HG02884 (cell line): ENCODE measurements at regions not wholly inside any gene's neighbourhood (a gene's known extent, or its start where the extent isn't known, plus 50 kb on each side); places are given as distances from the start of the nearest gene placed in this dataset.

Experiments used
- ATAC-seq: cut with Tn5 transposase; IDR thresholded peaks from one replicate; pipeline ENCODE4 v1.9.1; 2021; ENCODE audit warnings: mild to moderate bottlenecking, moderate library complexity; ENCODE audit not compliant: unreplicated experiment

DNA sequence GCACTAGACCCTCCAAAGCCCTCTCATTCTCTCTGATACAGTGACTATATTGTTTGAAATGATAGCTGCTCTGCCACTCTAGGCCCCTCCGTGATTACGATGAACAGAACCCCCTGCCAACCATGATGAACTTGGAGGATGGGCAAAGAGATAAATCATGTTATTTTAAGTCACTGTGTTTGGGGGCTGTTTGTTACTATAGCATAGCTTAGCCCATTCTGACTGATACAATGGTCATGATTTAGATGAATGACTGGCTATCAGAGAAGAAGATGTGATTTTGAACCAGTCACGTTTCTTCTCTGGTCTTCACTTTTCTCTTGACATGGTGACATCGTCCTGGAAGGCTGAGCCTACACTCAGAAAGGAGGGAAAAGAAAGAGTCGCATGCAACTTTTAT is 95.4 kb upstream of the HABP2 start:
- no peak for ATAC-seq

DNA sequence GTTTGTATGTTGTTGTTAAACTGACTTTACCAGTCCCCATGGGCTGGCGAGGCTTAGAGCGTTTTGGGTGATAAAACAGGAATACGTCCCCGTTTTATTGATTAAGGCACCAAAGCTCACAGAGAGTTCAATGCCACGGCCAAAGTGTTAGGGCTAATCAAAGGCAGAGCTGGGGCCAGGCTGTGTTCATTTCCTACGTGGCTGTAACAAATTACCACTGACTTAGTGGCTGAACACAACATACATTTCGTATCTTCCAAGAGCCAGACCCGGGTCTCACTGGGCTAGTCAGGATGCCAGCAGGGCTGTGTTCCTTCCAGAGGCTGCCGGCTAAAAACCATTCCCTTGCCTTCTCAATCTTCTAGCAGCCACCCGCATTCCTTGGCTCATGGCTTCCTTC is 94.4 kb upstream of the HABP2 start:
- ATAC-seq, result no peak

GRCh38 chr10:113458944-113459343 is 93.9 kb upstream of the HABP2 start:
- no peak for ATAC-seq

DNA sequence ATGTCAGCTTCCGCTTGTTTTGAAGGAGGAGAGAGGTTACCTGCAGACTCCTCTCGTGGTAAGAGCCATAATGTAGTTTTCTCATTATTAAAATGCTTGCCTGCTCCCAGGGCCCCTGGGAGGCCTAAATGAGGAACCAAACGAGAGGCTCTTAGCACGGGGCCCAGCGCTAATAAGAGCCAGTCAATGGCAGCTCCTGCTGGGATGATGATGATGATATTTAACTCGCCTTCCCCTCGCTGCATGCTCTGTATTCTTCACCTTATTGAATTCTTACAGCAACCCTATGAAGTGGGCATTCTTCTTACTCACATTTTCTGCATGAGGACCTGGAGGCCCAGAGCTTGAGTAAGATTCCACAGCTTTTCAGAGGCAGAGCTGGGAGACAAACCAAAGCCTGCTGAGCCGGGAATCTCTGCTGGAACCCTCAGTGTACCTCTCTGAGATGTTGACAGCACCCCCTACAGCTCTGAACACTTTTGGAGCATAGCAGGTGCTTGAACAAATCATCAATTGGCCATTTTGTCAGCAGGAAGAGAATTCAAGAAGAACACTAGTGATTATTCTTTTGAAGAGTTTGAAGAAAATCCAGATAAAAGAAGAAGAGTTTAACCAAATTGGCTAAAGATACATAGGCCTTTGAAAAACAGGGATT is 93.1 kb upstream of the HABP2 start:
- no peak for ATAC-seq

- no peak for ATAC-seq
Measured at GRCh38 chr10:113463083-113463482, 89.8 kb upstream of the HABP2 start.

- no peak for ATAC-seq
Measured at GRCh38 chr10:113463777-113464176, 89.1 kb upstream of the HABP2 start.

DNA sequence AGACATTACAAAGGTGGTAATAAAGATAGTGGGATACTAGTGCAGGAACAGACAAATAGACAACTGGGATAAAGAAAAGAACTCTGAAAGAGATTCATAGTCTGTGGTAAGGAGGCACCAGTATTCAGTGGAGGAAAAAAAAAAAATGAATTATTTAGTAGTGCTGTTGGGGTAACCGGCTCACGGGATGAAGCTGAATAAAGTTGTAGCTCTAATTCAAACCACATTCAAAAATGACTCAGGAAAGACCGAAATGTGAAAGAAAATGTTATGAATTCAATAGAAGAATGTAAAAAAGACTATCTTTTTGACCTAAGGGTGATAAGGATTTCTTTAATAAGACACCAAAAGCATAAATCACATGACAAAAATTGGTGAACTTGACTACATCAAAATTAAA is 83.1 kb upstream of the HABP2 start:
- no peak for ATAC-seq

DNA sequence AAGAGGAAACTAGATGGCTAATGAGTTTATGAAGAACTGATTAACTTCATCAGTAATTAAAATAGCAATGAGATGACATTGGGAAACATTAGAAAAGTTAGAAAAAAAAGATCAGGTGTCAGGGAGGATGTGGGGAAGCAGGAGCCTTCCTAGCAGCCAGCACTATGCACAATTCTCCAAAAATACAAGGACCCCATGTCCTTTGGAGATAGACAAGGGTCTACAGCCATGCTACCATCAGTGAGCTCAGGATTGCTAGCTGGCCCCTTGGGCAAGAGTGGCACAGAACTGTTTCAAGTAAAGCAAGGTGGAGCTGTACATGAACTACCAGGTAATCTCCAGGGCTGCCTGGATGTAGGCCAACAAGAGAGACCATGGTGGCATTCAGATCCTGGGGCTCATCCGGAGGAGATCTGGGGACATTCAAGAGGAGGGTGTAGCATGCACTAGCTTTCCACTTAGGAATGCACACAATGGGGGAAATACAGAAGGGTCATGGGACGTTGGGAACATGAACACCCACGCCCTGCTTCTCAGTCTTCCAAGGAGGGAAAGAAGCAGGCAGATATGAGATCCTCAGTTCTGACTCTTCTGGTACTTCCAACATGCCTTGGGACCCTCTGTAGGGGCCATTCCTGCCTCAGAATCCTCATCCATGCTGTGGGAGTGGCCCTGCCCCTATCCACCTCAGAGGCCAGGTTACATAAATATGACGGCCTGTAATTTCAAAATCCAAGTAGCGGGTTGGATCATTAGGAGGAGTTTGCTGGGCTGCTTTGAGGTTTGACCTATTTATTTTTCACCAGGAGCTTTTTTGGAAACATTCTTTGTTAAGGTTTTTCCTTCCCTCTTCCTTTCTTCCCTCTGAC is 82.2 kb upstream of the HABP2 start:
- ATAC-seq, result no peak

GRCh38 chr10:113471241-113471996 is 81.4 kb upstream of the HABP2 start:
- ATAC-seq, result no peak

GRCh38 chr10:113473011-113473410 is 79.8 kb upstream of the HABP2 start:
- no peak for ATAC-seq

- no peak for ATAC-seq
Measured at GRCh38 chr10:113473851-113474250, 79.0 kb upstream of the HABP2 start.

DNA sequence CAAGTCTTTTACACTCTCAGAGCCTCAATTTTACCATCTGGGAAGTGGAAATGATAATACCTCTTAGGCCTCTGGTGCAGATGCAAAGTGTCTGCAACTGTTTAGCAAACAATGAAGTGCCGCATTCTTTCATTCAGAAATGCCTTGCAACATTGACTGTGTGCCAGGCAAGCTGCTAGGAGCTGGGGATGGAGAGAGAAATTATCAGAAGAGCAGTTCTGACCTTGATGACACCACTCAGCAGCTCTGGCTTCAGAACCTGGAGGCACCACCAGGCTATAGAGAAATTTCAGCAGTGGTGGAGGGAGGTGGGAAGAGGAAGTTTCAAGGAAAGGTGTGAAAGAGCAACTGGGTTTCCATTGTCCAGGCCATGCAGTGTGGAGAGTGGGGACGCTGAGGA is 78.1 kb upstream of the HABP2 start:
- ATAC-seq, result no peak

DNA sequence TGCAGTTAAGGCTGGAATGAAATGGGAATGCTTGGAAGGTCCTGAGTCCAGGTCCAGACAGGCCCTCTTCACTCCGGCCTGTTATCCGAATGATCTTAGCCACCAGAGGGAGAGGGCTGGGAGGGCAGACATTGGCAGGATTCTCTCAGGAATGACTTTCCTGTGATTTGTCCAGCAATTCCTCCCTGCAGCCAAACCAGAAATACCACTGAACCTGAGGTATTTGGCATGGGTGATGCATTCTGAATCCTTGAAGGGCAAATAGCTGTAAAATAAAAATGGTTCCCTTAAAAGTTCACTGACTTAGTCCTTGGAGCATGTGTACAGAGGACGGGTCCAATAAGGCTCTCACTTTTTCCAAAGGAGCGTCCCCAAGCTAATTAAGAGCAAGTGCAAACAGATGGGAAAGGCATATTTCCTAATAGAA is 77.5 kb upstream of the HABP2 start:
- ATAC-seq, result no peak

DNA sequence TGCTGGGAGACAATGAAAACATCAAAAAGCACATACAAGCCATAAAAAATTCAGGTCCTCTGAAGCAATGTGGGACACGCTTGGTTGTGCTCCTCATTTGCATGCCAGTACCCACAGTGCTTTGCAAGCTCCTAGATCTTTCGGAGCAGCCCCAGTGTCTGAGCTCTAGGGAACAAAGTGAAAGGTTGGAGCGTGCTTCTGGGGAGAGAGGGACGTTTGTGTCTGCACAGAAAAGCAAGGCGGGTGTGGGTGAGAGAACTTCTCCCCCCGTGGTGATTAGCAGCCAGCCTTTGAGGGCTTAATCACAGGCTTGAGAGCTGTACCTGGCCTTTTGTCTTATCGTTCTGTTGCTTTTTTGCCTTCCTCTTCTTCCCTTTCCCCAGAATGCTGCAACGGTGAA is 76.7 kb upstream of the HABP2 start:
- no peak for ATAC-seq

DNA sequence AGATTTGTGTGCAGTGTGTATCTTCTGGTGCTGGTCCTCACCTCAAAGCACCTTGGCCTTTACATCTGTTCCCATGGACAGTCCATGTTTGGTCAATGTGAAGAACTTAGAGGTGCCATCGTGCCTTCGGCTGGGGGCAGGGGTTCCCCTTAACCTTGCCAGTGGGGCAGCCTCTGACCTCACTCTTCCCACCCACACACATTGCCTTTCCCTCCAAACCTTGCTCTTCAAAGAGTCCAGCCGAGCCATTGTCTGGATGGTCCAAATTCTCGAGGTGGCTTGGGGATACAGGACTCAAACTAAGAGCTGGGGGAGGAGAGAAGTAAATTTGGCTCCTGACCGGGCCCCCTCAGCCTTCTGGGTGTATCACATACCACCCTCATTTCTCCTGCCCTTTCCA is 76.2 kb upstream of the HABP2 start:
- ATAC-seq, result no peak

- no peak for ATAC-seq
Measured at GRCh38 chr10:113477451-113477850, 75.4 kb upstream of the HABP2 start.

DNA sequence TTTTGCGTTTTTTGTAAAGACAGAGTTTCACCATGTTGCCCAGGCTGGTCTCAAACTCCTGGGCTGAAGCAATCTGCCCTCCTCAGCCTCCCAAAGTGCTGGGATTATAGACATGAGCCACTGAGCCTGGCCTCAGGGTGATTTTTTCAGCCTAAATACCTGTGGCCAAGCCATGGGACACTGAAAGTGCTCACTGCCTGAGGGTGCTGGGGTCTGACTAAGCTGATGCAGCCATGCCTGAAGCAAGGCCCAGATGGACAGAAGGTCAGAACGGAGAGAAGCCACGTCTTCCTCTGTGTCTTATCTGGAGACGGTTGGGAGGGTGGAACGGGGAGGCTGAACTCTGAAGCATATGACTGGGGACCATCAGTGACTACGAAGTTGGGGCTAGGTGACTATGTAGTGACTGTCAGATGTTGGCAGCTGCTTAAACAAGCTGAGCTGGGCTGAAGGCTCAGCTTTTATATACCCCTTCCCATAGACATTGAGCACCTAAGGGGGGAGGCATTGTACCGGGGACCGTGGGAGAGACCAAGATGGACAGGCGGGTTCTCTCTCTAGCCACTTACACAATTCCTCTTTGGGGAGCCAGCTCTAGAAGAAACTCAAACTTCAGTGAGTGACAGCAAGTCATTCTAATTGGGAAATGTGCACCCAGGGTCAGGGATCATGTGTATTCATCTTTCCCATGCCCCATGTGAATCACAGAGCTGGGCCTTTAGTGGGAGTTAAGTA is 73.3 kb upstream of the HABP2 start:
- no peak for ATAC-seq

GRCh38 chr10:113480081-113480360 is 72.8 kb upstream of the HABP2 start:
- no peak for ATAC-seq

- no peak for ATAC-seq
Measured at GRCh38 chr10:113480851-113481502, 71.9 kb upstream of the HABP2 start.

DNA sequence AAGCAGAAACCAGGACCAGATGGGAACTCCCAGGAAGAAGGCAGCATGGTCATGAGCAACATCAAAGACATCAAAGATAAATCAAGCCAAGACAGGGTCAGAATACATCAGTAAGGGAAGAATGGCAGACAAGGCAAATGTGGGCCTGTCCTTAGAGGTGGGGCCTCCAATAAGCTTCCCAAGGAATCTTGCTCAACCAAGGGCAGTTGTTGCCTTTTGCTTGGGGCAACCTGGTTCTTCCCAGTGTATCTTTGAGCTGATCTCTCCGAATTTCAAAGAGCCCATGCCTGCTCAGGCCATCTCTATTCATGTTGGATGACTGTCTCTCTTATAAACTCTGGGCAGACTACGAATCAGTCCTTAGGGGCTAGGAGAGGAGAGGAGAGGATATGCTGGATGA is 68.4 kb upstream of the HABP2 start:
- ATAC-seq, result no peak

- no peak for ATAC-seq
Measured at GRCh38 chr10:113485736-113486135, 67.1 kb upstream of the HABP2 start.
